Stimulated activated CD8-positive, alpha-beta memory T cell treated with anti-CD3 and anti-CD28 coated beads, Interleukin-15, amount 100 ng/mL, for 24 hours (primary cell): ENCODE measurements at regions not wholly inside any gene's neighbourhood (a gene's known extent, or its start where the extent isn't known, plus 50 kb on each side); places are given as distances from the start of the nearest gene placed in this dataset.

ENCODE experiments used
- DNase-seq: peaks from one replicate; pipeline ENCODE4 v3.0.0-alpha.2; 2020; ENCODE audit warnings: low read depth

- DNase-seq = no peak
Observed at GRCh38 chr3:59580996-59581395, 531.2 kb upstream of the CFAP20DC start.

- no peak for DNase-seq
Observed at GRCh38 chr3:59580499-59580898, 530.7 kb upstream of the CFAP20DC start.

- DNase-seq = no peak
Observed at GRCh38 chr3:59578129-59578528, 528.3 kb upstream of the CFAP20DC start.

DNA sequence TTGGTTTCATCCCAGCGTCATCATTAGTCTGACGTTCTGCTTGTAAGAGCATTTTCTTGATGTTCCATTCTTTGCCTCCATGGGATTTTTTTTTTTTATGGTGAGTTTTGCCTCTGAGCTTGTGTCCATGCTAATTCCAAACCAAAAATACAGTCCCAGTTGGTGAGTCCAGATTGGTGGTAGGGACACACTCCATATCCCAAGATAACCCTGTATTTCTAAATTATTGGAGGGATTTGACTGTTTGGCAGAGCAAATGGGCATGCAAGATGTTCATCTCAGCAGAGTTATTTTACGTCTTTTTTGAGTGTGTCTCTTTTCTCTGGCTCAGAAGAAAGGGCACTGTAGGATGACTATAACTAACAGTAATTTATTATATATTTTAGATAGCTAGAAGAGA, 526.8 kb upstream of the CFAP20DC start:
- DNase-seq = no peak

- peak; percentile 76 for DNase-seq
Observed at GRCh38 chr3:59575113-59576001, 525.5 kb upstream of the CFAP20DC start.

- DNase-seq = no peak
Observed at GRCh38 chr3:59573911-59574310, 524.1 kb upstream of the CFAP20DC start.

GRCh38 chr3:59572106-59572505, 522.3 kb upstream of the CFAP20DC start:
- no peak for DNase-seq

DNA sequence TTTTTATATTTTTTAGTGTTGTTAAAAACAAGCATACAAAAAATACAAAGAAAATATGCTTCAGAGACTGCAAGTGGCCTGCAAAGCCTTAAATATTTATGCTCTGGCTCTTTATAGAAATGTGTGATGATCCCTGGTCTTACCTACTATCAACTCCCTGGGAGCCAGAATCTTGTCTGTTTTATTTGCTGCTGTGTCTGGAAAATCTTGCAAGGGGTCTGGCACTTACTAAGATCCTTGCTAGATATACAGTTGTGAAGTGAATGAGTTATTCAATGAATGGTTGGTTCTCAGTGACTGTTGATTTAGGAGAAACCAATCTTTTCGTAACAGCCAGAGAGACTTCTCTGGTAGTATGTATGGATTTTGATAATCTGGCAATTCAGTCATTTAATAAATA, 521.0 kb upstream of the CFAP20DC start:
- DNase-seq = no peak

- DNase-seq = no peak
Observed at GRCh38 chr3:59567661-59568060, 517.8 kb upstream of the CFAP20DC start.

DNA sequence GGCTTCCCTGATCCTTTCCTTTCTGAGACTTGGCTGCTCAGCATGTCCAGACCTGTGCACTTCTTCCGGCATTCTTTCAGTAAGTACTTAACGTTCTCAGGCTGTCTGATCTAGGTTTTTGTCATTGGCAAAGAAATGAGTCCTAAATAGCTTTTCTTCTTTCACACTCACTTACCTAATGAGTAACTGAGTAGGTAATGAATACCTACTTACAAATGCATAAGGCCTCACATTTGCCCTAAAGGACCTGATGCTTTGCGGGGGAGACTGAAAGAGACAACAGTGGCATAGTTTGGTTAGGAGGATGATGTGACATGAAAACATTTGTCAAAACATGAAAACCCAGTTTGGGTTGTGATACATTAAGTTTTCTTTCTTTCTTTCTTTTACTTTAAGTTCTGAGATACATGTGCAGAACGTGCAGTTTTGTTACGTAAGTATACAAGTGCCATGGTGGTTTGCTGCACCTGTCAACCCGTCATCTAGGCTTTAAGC, 516.7 kb upstream of the CFAP20DC start:
- DNase-seq = no peak

DNA sequence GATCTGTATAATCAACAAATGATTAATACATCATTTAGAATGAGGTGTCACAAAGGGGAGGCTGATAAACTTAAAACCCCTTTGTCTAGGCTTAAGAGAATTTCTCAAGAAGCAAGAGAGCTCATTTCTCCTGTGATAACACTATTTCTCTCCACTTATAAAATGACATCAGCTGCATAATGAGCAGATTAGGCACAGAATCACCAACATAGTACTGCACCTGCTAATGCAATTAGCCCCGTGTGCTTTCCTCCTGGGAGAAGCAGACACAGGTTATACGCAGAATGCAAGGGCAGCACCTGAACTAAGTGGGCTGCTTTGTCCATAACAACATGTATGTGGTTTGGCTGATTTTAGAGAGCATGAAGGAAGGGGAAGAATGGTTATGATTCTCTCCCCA, 515.3 kb upstream of the CFAP20DC start:
- DNase-seq = no peak

DNA sequence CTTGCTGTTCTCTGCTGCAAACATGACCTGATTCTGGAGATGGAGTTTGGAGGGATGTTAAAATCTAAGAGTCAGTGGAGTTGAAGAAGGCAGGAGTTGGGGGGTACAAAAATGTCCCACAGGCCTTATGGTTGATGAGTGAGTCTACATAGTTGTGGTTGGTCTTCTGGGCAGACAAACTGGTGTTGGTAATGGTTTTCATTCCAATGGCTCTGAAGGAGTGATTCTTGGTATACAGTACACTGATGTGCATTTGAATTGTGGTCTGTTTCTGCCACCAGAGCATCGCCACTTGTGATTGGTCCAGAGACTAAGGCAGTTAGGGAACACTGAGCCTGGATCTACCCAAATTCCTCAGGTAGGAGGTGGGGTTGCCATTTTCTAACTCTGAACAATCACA, 514.1 kb upstream of the CFAP20DC start:
- DNase-seq = no peak

DNA sequence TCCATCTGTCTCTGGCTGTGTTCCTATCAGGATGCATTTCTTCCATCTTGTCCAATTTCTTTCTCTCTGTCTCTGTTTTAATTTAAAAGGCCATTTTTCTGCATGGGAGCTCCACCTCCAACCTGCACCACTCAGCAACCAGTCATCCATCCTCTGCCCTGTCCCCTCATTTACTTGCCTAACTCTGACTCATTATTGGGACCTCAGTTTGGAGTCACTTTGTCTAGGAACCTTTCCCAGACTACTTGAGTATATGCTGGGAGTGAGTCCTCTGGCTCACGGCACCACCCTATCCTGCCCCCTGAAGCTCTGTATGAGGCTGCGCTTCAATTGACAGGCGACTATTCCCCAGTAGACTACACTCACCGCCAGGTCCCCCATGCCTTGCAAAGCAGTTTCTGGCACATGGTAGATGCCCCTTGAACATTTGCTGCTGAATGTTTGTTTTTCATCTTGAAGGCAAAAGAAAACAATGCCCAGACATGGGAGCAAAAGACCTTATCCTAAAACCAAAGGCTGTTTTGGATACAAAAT, 513.3 kb upstream of the CFAP20DC start:
- no peak for DNase-seq

- no peak for DNase-seq
Observed at GRCh38 chr3:59559721-59560435, 510.1 kb upstream of the CFAP20DC start.

- DNase-seq = no peak
Observed at GRCh38 chr3:59558906-59559720, 509.3 kb upstream of the CFAP20DC start.

GRCh38 chr3:59555593-59556315, 505.9 kb upstream of the CFAP20DC start:
- DNase-seq = no peak

DNA sequence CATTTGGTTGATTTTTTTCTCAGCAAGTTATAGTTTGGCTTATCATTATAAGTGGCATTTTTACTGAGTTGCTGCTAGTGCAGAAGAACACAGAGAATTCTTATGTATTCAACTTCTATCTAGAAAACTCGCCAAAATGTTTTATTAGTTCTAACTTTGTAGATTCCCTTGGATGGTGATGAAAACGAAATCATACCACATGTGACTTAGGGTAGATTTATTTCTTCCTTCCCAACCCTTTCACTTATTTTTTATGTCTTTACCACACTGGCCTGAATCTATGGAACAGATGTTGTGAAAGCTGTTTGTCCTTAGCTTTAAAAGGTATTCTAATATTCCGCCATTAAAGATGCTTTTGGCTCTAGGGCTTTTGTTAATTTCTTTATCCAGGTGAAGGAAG, 503.3 kb upstream of the CFAP20DC start:
- no peak for DNase-seq

DNA sequence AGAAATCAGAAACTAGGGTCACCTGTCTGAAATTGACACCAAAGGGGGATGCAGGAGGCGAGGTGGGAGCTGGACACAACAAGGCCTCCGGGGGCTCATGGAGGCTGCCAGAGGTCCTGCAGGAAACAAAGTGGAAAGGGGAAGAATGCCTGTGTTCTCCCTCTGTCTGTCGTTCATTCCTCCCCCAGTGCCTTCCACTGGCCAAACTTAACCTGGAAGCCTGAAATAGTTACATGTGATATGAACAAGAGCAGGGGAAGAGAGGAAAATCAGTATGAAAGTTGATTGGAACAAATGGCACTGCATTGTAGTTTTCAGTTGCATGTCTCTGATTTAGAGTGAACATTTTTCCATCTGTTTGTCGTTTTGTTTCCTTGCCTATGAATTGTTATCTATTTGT, 502.0 kb upstream of the CFAP20DC start:
- DNase-seq = no peak

- no peak for DNase-seq
Observed at GRCh38 chr3:59549962-59550361, 500.1 kb upstream of the CFAP20DC start.

DNA sequence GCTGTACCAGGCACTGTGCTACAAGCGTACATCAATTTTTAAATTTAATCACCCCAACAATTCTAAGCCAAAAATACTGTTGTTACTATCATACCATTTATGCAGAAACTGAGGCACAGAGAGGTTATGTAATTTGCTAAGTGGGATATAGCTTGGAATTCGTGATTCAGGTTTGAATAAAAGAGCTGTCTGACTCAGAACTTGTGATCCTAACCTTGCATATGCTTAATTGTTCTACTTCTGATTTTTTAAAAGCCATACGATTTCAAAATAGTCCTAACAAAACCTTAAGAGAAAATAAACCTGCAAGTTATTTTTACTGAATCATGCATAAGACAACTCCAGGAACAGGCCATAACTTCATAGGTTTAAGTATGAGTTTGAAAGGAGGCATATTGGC, 498.0 kb upstream of the CFAP20DC start:
- DNase-seq = no peak

- no peak for DNase-seq
Observed at GRCh38 chr3:59546522-59546921, 496.7 kb upstream of the CFAP20DC start.
